ENCODE measurements at regions not wholly inside any gene's neighbourhood (a gene's known extent, or its start where the extent isn't known, plus 50 kb on each side); places are given as distances from the start of the nearest gene placed in this dataset.

GRCh38 chr17:77819497-77819896, 139.0 kb upstream of the TNRC6C start:
- 47 to 63% methylated on average over 3 of the region's 3 CpGs for WGBS, 2 experiments
- no peak overlapping the region for H3K4me3 ChIP-seq (ENCODE audit: insufficient read depth, low read depth, low read length)
- H3K36me3 ChIP-seq (ENCODE audit: control insufficient read depth, insufficient read depth, low read length), result no peaks in the 10 kb centered on the region
- no peaks in the 10 kb centered on the region for H3K9me3 ChIP-seq (ENCODE audit: control insufficient read depth, low read length)
- H3K4me1 ChIP-seq (ENCODE audit: control insufficient read depth, insufficient read depth, low read length), result peaks cover 12% of the 10 kb centered on the region
- no peaks in the 10 kb centered on the region for H3K27me3 ChIP-seq (ENCODE audit: control insufficient read depth, insufficient read depth, low read length, poor library complexity, severe bottlenecking)
- no peak overlapping the region for H3K27ac ChIP-seq (ENCODE audit: insufficient read depth, low read depth, low read length, poor library complexity, severe bottlenecking)

GRCh38 chr17:77821114-77821513, 137.4 kb upstream of the TNRC6C start:
- peaks cover 19% of the 10 kb centered on the region for H3K4me1 ChIP-seq (ENCODE audit: control insufficient read depth, insufficient read depth, low read length)
- H3K27ac ChIP-seq (ENCODE audit: insufficient read depth, low read depth, low read length, poor library complexity, severe bottlenecking), result no peak overlapping the region
- no peaks in the 10 kb centered on the region for H3K36me3 ChIP-seq (ENCODE audit: control insufficient read depth, insufficient read depth, low read length)
- WGBS, 2 experiments, result 74 to 79% methylated on average over 8 of the region's 8 CpGs
- no peak overlapping the region for H3K4me3 ChIP-seq (ENCODE audit: insufficient read depth, low read depth, low read length)
- H3K27me3 ChIP-seq (ENCODE audit: control insufficient read depth, insufficient read depth, low read length, poor library complexity, severe bottlenecking), result no peaks in the 10 kb centered on the region
- no peaks in the 10 kb centered on the region for H3K9me3 ChIP-seq (ENCODE audit: control insufficient read depth, low read length)

GRCh38 chr17:77822302-77823030, 136.0 kb upstream of the TNRC6C start:
- H3K4me1 ChIP-seq (ENCODE audit: control insufficient read depth, insufficient read depth, low read length), result peaks cover 19% of the 10 kb centered on the region
- no peak overlapping the region for H3K4me3 ChIP-seq (ENCODE audit: insufficient read depth, low read depth, low read length)
- H3K27me3 ChIP-seq (ENCODE audit: control insufficient read depth, insufficient read depth, low read length, poor library complexity, severe bottlenecking), result no peaks in the 10 kb centered on the region
- H3K9me3 ChIP-seq (ENCODE audit: control insufficient read depth, low read length), result no peaks in the 10 kb centered on the region
- no peaks in the 10 kb centered on the region for H3K36me3 ChIP-seq (ENCODE audit: control insufficient read depth, insufficient read depth, low read length)
- 87% methylated on average over 22 of the region's 22 CpGs for WGBS, 2 experiments
- no peak overlapping the region for H3K27ac ChIP-seq (ENCODE audit: insufficient read depth, low read depth, low read length, poor library complexity, severe bottlenecking)

GRCh38 chr17:77824102-77824779, 134.3 kb upstream of the TNRC6C start:
- Histone ChIP-seq H3K27me3 (ENCODE audit: control insufficient read depth, insufficient read depth, low read length, poor library complexity, severe bottlenecking) (no peaks in the 10 kb centered on the region), H3K36me3 (ENCODE audit: control insufficient read depth, insufficient read depth, low read length) (no peaks in the 10 kb centered on the region)
- 84 to 86% methylated on average over 11 of the region's 11 CpGs for WGBS, 2 experiments

GRCh38 chr17:77824780-77825280, 133.7 kb upstream of the TNRC6C start:
- WGBS, 2 experiments, result 90 to 93% methylated on average over 9 of the region's 9 CpGs
- no peak overlapping the region for H3K27ac ChIP-seq (ENCODE audit: insufficient read depth, low read depth, low read length, poor library complexity, severe bottlenecking)
- peaks cover 24% of the 10 kb centered on the region for H3K4me1 ChIP-seq (ENCODE audit: control insufficient read depth, insufficient read depth, low read length)
- H3K9me3 ChIP-seq (ENCODE audit: control insufficient read depth, low read length), result no peaks in the 10 kb centered on the region
- H3K27me3 ChIP-seq (ENCODE audit: control insufficient read depth, insufficient read depth, low read length, poor library complexity, severe bottlenecking), result no peaks in the 10 kb centered on the region
- no peak overlapping the region for H3K4me3 ChIP-seq (ENCODE audit: insufficient read depth, low read depth, low read length)
- H3K36me3 ChIP-seq (ENCODE audit: control insufficient read depth, insufficient read depth, low read length), result no peaks in the 10 kb centered on the region

More at GRCh38 chr17:77824102-77824779, 134.3 kb upstream of the TNRC6C start:
- Histone ChIP-seq H3K4me1 (ENCODE audit: control insufficient read depth, insufficient read depth, low read length) (peaks cover 18% of the 10 kb centered on the region), H3K4me3 (ENCODE audit: insufficient read depth, low read depth, low read length) (no peak overlapping the region), H3K9me3 (ENCODE audit: control insufficient read depth, low read length) (no peaks in the 10 kb centered on the region), H3K27ac (ENCODE audit: insufficient read depth, low read depth, low read length, poor library complexity, severe bottlenecking) (no peak overlapping the region)

GRCh38 chr17:77825621-77826020, 132.9 kb upstream of the TNRC6C start:
- Histone ChIP-seq H3K4me1 (ENCODE audit: control insufficient read depth, insufficient read depth, low read length) (peaks cover 32% of the 10 kb centered on the region), H3K36me3 (ENCODE audit: control insufficient read depth, insufficient read depth, low read length) (no peaks in the 10 kb centered on the region), H3K4me3 (ENCODE audit: insufficient read depth, low read depth, low read length) (no peak overlapping the region), H3K9me3 (ENCODE audit: control insufficient read depth, low read length) (no peaks in the 10 kb centered on the region), H3K27me3 (ENCODE audit: control insufficient read depth, insufficient read depth, low read length, poor library complexity, severe bottlenecking) (no peaks in the 10 kb centered on the region), H3K27ac (ENCODE audit: insufficient read depth, low read depth, low read length, poor library complexity, severe bottlenecking) (no peak overlapping the region)
- 89 to 91% methylated on average over 15 of the region's 15 CpGs for WGBS, 2 experiments

- H3K36me3 ChIP-seq (ENCODE audit: control insufficient read depth, insufficient read depth, low read length), result no peaks in the 10 kb centered on the region
- H3K27me3 ChIP-seq (ENCODE audit: control insufficient read depth, insufficient read depth, low read length, poor library complexity, severe bottlenecking), result no peaks in the 10 kb centered on the region
- no peak overlapping the region for H3K27ac ChIP-seq (ENCODE audit: insufficient read depth, low read depth, low read length, poor library complexity, severe bottlenecking)
- H3K4me1 ChIP-seq (ENCODE audit: control insufficient read depth, insufficient read depth, low read length), result peaks cover 38% of the 10 kb centered on the region
- no peaks in the 10 kb centered on the region for H3K9me3 ChIP-seq (ENCODE audit: control insufficient read depth, low read length)
- no peak overlapping the region for H3K4me3 ChIP-seq (ENCODE audit: insufficient read depth, low read depth, low read length)
- WGBS, 2 experiments, result 80 to 82% methylated on average over 8 of the region's 8 CpGs
Observed at GRCh38 chr17:77826132-77826873, 132.2 kb upstream of the TNRC6C start.

- Histone ChIP-seq H3K4me3 (ENCODE audit: insufficient read depth, low read depth, low read length) (no peak overlapping the region), H3K27me3 (ENCODE audit: control insufficient read depth, insufficient read depth, low read length, poor library complexity, severe bottlenecking) (no peaks in the 10 kb centered on the region), H3K36me3 (ENCODE audit: control insufficient read depth, insufficient read depth, low read length) (no peaks in the 10 kb centered on the region), H3K27ac (ENCODE audit: insufficient read depth, low read depth, low read length, poor library complexity, severe bottlenecking) (no peak overlapping the region), H3K4me1 (ENCODE audit: control insufficient read depth, insufficient read depth, low read length) (peaks cover 38% of the 10 kb centered on the region), H3K9me3 (ENCODE audit: control insufficient read depth, low read length) (no peaks in the 10 kb centered on the region)
- 74 to 76% methylated on average over 7 of the region's 7 CpGs for WGBS, 2 experiments
Observed at GRCh38 chr17:77827039-77827438, 131.5 kb upstream of the TNRC6C start.

- Histone ChIP-seq H3K27me3 (ENCODE audit: control insufficient read depth, insufficient read depth, low read length, poor library complexity, severe bottlenecking) (no peaks in the 10 kb centered on the region), H3K4me1 (ENCODE audit: control insufficient read depth, insufficient read depth, low read length) (peaks cover 38% of the 10 kb centered on the region), H3K36me3 (ENCODE audit: control insufficient read depth, insufficient read depth, low read length) (no peaks in the 10 kb centered on the region), H3K27ac (ENCODE audit: insufficient read depth, low read depth, low read length, poor library complexity, severe bottlenecking) (no peak overlapping the region), H3K9me3 (ENCODE audit: control insufficient read depth, low read length) (no peaks in the 10 kb centered on the region), H3K4me3 (ENCODE audit: insufficient read depth, low read depth, low read length) (no peak overlapping the region)
- 70 to 77% methylated on average over 5 of the region's 5 CpGs for WGBS, 2 experiments
Observed at GRCh38 chr17:77827511-77827910, 131.0 kb upstream of the TNRC6C start.

Measured in ectodermal cell (in vitro differentiated cells).